Osteoblast (primary cell): ENCODE measurements at regions not wholly inside any gene's neighbourhood (a gene's known extent, or its start where the extent isn't known, plus 50 kb on each side); places are given as distances from the start of the nearest gene placed in this dataset.

Experiments
- DNase-seq: peaks from one replicate; pipeline ENCODE4 v3.0.0; 2011; ENCODE audit warnings: low spot score, mixed read lengths; ENCODE audit not compliant: insufficient read length; ENCODE audit errors: missing footprints
- H2AFZ ChIP-seq: 2 replicates; pipeline ENCODE4 v1.6.0; 2011; ENCODE audit warnings: mild to moderate bottlenecking, low read length
- H3K27ac ChIP-seq: 2 replicates; pipeline ENCODE4 v1.5.1; 2011; ENCODE audit warnings: mild to moderate bottlenecking, low read depth, low read length, moderate library complexity
- H3K27me3 ChIP-seq: 2 replicates; pipeline ENCODE4 v1.6.0; 2012; ENCODE audit warnings: mild to moderate bottlenecking, control low read depth, inconsistent platforms, low read length, moderate library complexity; ENCODE audit not compliant: insufficient read depth
- H3K36me3 ChIP-seq: 2 replicates; pipeline ENCODE4 v1.5.1; 2011; ENCODE audit warnings: mild to moderate bottlenecking, low read length, control low read depth, moderate library complexity; ENCODE audit not compliant: insufficient read depth
- H3K4me1 ChIP-seq: 2 replicates; pipeline ENCODE4 v1.5.1; 2011; ENCODE audit warnings: mild to moderate bottlenecking, low read length, control low read depth, moderate library complexity; ENCODE audit not compliant: insufficient read depth
- H3K4me2 ChIP-seq: 2 replicates; pipeline ENCODE4 v1.6.0; 2011; ENCODE audit warnings: mild to moderate bottlenecking, low read length; ENCODE audit not compliant: insufficient read depth
- H3K4me3 ChIP-seq: fragments of 200-600 bp; sonication (generic); 3 replicates; pipeline ENCODE4 v1.5.1; 2012; ENCODE audit warnings: mild to moderate bottlenecking, low read length, inconsistent platforms; ENCODE audit not compliant: insufficient read depth
- H3K79me2 ChIP-seq: 2 replicates; pipeline ENCODE4 v1.6.0; 2012; ENCODE audit warnings: mild to moderate bottlenecking, low read length, control low read depth, inconsistent platforms; ENCODE audit not compliant: insufficient read depth
- H3K9me3 ChIP-seq: 2 replicates; pipeline ENCODE4 v1.5.1; 2011; ENCODE audit warnings: low read depth, low read length, control low read depth
- H4K20me1 ChIP-seq: 2 replicates; pipeline ENCODE4 v1.6.0; 2012; ENCODE audit warnings: mild to moderate bottlenecking, low read length, control low read depth; ENCODE audit not compliant: insufficient read depth
- CTCF ChIP-seq: IDR thresholded peaks from 2 replicates; pipeline ENCODE4 v1.5.1; 2011; ENCODE audit warnings: mild to moderate bottlenecking, low read depth, low read length, moderate library complexity; ENCODE audit errors: extremely low read depth

GRCh38 chr3:1513662-1514061, 420.8 kb downstream of the CNTN6 start:
- Histone ChIP-seq H3K27me3 (no peaks in the 10 kb centered on the region), H2AFZ (no peak overlapping the region), H3K36me3 (no peaks in the 10 kb centered on the region), H3K27ac (no peak overlapping the region), H3K4me3 (no peak overlapping the region), H3K4me1 (no peaks in the 10 kb centered on the region), H3K9me3 (no peaks in the 10 kb centered on the region), H3K4me2 (no peak overlapping the region), H3K79me2 (no peaks in the 10 kb centered on the region), H4K20me1 (no peaks in the 10 kb centered on the region)
- TF ChIP-seq CTCF: no peak
- no peak for DNase-seq

DNA sequence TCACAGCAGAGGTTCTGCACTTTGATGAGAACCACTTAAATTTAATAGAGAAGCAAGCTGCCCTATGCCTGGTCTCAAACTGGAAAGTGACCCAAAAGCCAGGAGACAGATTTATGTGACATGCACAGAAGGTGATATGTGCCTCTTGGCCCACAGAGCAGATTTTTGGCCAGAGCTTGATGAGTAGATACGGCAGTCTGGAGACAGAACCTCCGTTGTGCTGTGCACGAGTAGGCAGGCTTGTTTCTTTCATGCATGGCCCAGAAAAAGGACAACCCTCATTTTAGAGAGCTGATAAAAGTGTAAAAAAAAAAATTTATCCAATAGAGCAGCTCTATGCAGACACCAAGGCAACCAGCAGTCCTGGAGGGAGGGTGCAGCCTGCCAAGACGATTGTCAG, 423.1 kb downstream of the CNTN6 start:
- no peak for TF ChIP-seq CTCF
- DNase-seq: no peak
- H3K79me2 ChIP-seq: no peaks in the 10 kb centered on the region
- H4K20me1 ChIP-seq: no peaks in the 10 kb centered on the region
- H3K36me3 ChIP-seq: no peaks in the 10 kb centered on the region
- no peak overlapping the region for H3K27ac ChIP-seq
- no peaks in the 10 kb centered on the region for H3K4me1 ChIP-seq
- H3K4me2 ChIP-seq: no peak overlapping the region
- H3K4me3 ChIP-seq: no peak overlapping the region
- no peaks in the 10 kb centered on the region for H3K27me3 ChIP-seq
- H2AFZ ChIP-seq: no peak overlapping the region
- H3K9me3 ChIP-seq: no peaks in the 10 kb centered on the region

- TF ChIP-seq CTCF: no peak
- H3K4me2 ChIP-seq: no peak overlapping the region
- H3K9me3 ChIP-seq: peaks cover 1% of the 10 kb centered on the region
- H3K27me3 ChIP-seq: no peaks in the 10 kb centered on the region
- no peaks in the 10 kb centered on the region for H3K36me3 ChIP-seq
- no peaks in the 10 kb centered on the region for H3K79me2 ChIP-seq
- no peak overlapping the region for H3K4me3 ChIP-seq
- no peak for DNase-seq
- no peak overlapping the region for H2AFZ ChIP-seq
- H3K27ac ChIP-seq: no peak overlapping the region
- H4K20me1 ChIP-seq: no peaks in the 10 kb centered on the region
- H3K4me1 ChIP-seq: no peaks in the 10 kb centered on the region
These were observed 435.0 kb downstream of the CNTN6 start for GRCh38 chr3:1527786-1528185.

GRCh38 chr3:1528621-1529020, 435.8 kb downstream of the CNTN6 start:
- Histone ChIP-seq H3K36me3 (no peaks in the 10 kb centered on the region), H3K4me2 (no peak overlapping the region), H4K20me1 (no peaks in the 10 kb centered on the region), H3K27me3 (no peaks in the 10 kb centered on the region), H3K4me1 (no peaks in the 10 kb centered on the region), H2AFZ (no peak overlapping the region), H3K27ac (no peak overlapping the region), H3K79me2 (no peaks in the 10 kb centered on the region), H3K4me3 (no peak overlapping the region), H3K9me3 (peaks cover 1% of the 10 kb centered on the region)
- TF ChIP-seq CTCF: no peak
- no peak for DNase-seq
